HEK293 (cell line): ENCODE measurements at regions not wholly inside any gene's neighbourhood (a gene's known extent, or its start where the extent isn't known, plus 50 kb on each side); places are given as distances from the start of the nearest gene placed in this dataset.

Experiments used
- CTCF ChIA-PET: fragments of 350-600 bp; formaldehyde crosslinking; extraction: SDS; loops from one replicate; lab custom pipeline; 2021; ENCODE audit warnings: antibody characterized with exemption; lab: Yijun Ruan, JAX
- POLR2A ChIA-PET: fragments of 300-600 bp; formaldehyde crosslinking; extraction: SDS; loops from one replicate; lab custom pipeline; 2020; ENCODE audit warnings: antibody characterized with exemption, inconsistent platforms; lab: Yijun Ruan, JAX
- H3K27ac ChIP-seq: fragments of 200-500 bp; sonication (Bioruptor generic); 2 replicates; pipeline ENCODE4 v1.5.1; 2014; ENCODE audit warnings: low read depth, low read length, control low read depth, inconsistent platforms; ENCODE audit errors: extremely low read depth
- H3K36me3 ChIP-seq, 2 experiments: fragments of 200-500 bp in 1 of 2; sonication (Bioruptor generic) in 1 of 2; 1 replicate in 1 of 2; 2 replicates in 1 of 2; pipeline ENCODE4 v1.5.1; 2014 to 2017; ENCODE audit warnings: inconsistent platforms in 2 of 2, low read length in 2 of 2; ENCODE audit not compliant: control insufficient read depth in 2 of 2, insufficient read depth in 1 of 2
- H3K4me1 ChIP-seq: fragments of 200-500 bp; sonication (Bioruptor generic); 2 replicates; pipeline ENCODE4 v1.5.1; 2014; ENCODE audit warnings: mild to moderate bottlenecking, low read length, inconsistent platforms; ENCODE audit not compliant: control insufficient read depth, insufficient read depth
- H3K4me3 ChIP-seq: 2 replicates; pipeline ENCODE4 v1.5.1; 2011; ENCODE audit warnings: low read depth, mild to moderate bottlenecking, control low read depth, low read length, moderate library complexity
- H3K9me3 ChIP-seq: fragments of 200-500 bp; sonication (Bioruptor generic); 2 replicates; pipeline ENCODE4 v1.5.1; 2014; ENCODE audit warnings: low read depth, low read length, inconsistent platforms; ENCODE audit not compliant: control insufficient read depth, insufficient read depth
- GFI1B ChIP-seq: fragments of 450-650 bp; formaldehyde crosslinking; IDR thresholded peaks from 2 replicates; pipeline ENCODE4 v1.5.1; 2016; ENCODE audit warnings: missing biosample characterization, missing genetic modification characterization
- GLIS2 ChIP-seq: fragments of 450-650 bp; formaldehyde crosslinking; IDR thresholded peaks from 2 replicates; pipeline ENCODE4 v1.5.1; 2016; ENCODE audit warnings: missing biosample characterization, missing genetic modification characterization
- KLF1 ChIP-seq: fragments of 450-650 bp; formaldehyde crosslinking; IDR thresholded peaks from 2 replicates; pipeline ENCODE4 v1.5.1; 2016; ENCODE audit warnings: missing biosample characterization, missing genetic modification characterization
- KLF17 ChIP-seq: fragments of 450-650 bp; formaldehyde crosslinking; IDR thresholded peaks from 2 replicates; pipeline ENCODE4 v1.5.1; 2016; ENCODE audit warnings: missing biosample characterization, missing genetic modification characterization
- PRDM1 ChIP-seq: fragments of 450-650 bp; formaldehyde crosslinking; IDR thresholded peaks from 2 replicates; pipeline ENCODE4; 2016; ENCODE audit warnings: missing biosample characterization, missing genetic modification characterization
- REST ChIP-seq: fragments of 450-650 bp; formaldehyde crosslinking; IDR thresholded peaks from 2 replicates; pipeline ENCODE4 v1.5.1; 2016; ENCODE audit warnings: missing biosample characterization, missing genetic modification characterization
- SP7 ChIP-seq: fragments of 450-650 bp; formaldehyde crosslinking; IDR thresholded peaks from 2 replicates; pipeline ENCODE4 v1.5.1; 2016; ENCODE audit warnings: missing biosample characterization, missing genetic modification characterization
- TRIM28 ChIP-seq: IDR thresholded peaks from 2 replicates; pipeline ENCODE4 v1.6.1; 2011; ENCODE audit warnings: low read length, control low read depth, borderline replicate concordance
- ZFP3 ChIP-seq: fragments of 450-650 bp; formaldehyde crosslinking; IDR thresholded peaks from 2 replicates; pipeline ENCODE4 v1.5.1; 2016; ENCODE audit warnings: low read depth, missing biosample characterization, missing genetic modification characterization
- ZNF121 ChIP-seq: fragments of 450-650 bp; formaldehyde crosslinking; IDR thresholded peaks from 2 replicates; pipeline ENCODE4 v1.5.1; 2016; ENCODE audit warnings: missing biosample characterization, missing genetic modification characterization
- ZNF169 ChIP-seq: fragments of 450-650 bp; formaldehyde crosslinking; IDR thresholded peaks from 2 replicates; pipeline ENCODE4 v1.5.1; 2016; ENCODE audit warnings: missing biosample characterization, missing genetic modification characterization
- ZNF239 ChIP-seq: fragments of 450-650 bp; formaldehyde crosslinking; IDR thresholded peaks from 2 replicates; pipeline ENCODE4 v1.5.1; 2016; ENCODE audit warnings: missing biosample characterization, missing genetic modification characterization
- ZNF274 ChIP-seq, 2 experiments: fragments of 200-500 bp in 1 of 2; fragments of 450-650 bp in 1 of 2; sonication (Bioruptor generic) in 1 of 2; formaldehyde crosslinking in 1 of 2; IDR thresholded peaks; 2 replicates each; pipeline versions ENCODE4 v1.5.1 to v1.6.1; 2014 to 2016; ENCODE audit warnings: borderline replicate concordance in 1 of 2, inconsistent platforms in 1 of 2, low read length in 1 of 2, missing biosample characterization in 1 of 2, missing genetic modification characterization in 1 of 2
- ZNF391 ChIP-seq: fragments of 450-650 bp; formaldehyde crosslinking; IDR thresholded peaks from 2 replicates; pipeline ENCODE4 v1.5.1; 2016; ENCODE audit warnings: low read depth, missing biosample characterization, missing genetic modification characterization, borderline replicate concordance
- ZNF398 ChIP-seq: fragments of 450-650 bp; formaldehyde crosslinking; IDR thresholded peaks from 2 replicates; pipeline ENCODE4 v1.5.1; 2017; ENCODE audit warnings: missing biosample characterization, missing genetic modification characterization
- ZNF529 ChIP-seq: fragments of 450-650 bp; formaldehyde crosslinking; IDR thresholded peaks from 2 replicates; pipeline ENCODE4 v1.5.1; 2017; ENCODE audit warnings: missing genetic modification characterization, missing biosample characterization; ENCODE audit not compliant: insufficient replicate concordance
- ZNF654 ChIP-seq: fragments of 450-650 bp; formaldehyde crosslinking; IDR thresholded peaks from 2 replicates; pipeline ENCODE4 v1.5.1; 2016; ENCODE audit warnings: low read depth, missing biosample characterization, missing genetic modification characterization
- ZNF747 ChIP-seq: fragments of 450-650 bp; formaldehyde crosslinking; IDR thresholded peaks from 2 replicates; pipeline ENCODE4 v1.5.1; 2016; ENCODE audit warnings: missing biosample characterization, missing genetic modification characterization
- TF ChIP-seq, protein P1 (sequence below): fragments of 450-650 bp; formaldehyde crosslinking; IDR thresholded peaks from 2 replicates; pipeline ENCODE4 v1.5.1; 2016; ENCODE audit warnings: missing biosample characterization, missing genetic modification characterization, low read depth
- TF ChIP-seq, protein P2 (sequence below): fragments of 450-650 bp; formaldehyde crosslinking; IDR thresholded peaks from 2 replicates; pipeline ENCODE4 v1.5.1; 2017; ENCODE audit warnings: missing biosample characterization, mild to moderate bottlenecking, missing genetic modification characterization, moderate library complexity

DNA sequence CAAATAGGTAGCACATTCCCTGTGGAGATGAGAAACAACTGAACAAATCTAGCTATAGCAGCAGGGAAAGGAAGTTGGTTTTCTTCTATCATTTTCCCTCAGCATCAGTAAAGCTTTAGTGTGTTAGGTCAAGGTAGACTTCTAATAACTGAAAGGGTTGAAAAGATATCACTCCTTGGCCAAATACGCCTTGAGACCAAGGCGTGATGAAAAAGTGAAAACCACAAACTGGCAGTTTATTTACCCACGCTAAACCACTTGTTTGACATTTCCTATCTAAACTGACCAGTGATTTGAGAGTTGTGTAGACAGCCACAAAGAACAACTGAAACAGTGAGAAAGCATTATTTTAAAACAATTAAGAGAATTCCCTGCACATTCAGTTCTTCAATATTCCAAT is 99.6 kb upstream of the SOX5 start (continued):
- TF ChIP-seq ZNF274 (IDR thresholded peaks at IDR 0.05; ENCODE audit: low read length) (no peak), ZNF274 (tag by site-specific recombination; IDR thresholded peaks at IDR 0.05; ENCODE audit: borderline replicate concordance) (no peak), KLF17 (no peak)

DNA sequence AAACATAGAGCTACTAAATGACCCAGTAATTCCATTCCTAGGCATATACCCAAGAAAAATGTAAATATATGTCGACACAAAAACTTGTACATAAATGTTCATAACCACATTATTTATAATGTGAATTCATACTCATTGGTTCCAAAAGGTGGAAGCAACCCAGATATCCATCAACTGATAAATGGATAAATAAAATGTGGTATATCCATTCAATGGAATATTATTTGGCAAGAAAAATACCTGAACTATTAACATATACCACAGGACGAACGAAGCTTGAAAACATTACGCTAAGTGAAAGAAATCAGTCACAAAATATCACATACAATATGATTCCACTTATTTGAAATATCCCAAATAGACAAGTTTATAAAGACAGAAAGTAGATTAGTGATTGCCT is 99.0 kb upstream of the SOX5 start:
- H3K36me3 ChIP-seq, result no peaks in the 10 kb centered on the region
- TF ChIP-seq ZNF747 (no peak), GLIS2 (no peak), ZNF529 (no peak), ZNF169 (no peak), KLF1 (no peak), ZNF391 (tag by site-specific recombination) (no peak), ZNF654 (no peak), SP7 (tag by site-specific recombination) (no peak)
- TF ChIP-seq, protein P1, sequence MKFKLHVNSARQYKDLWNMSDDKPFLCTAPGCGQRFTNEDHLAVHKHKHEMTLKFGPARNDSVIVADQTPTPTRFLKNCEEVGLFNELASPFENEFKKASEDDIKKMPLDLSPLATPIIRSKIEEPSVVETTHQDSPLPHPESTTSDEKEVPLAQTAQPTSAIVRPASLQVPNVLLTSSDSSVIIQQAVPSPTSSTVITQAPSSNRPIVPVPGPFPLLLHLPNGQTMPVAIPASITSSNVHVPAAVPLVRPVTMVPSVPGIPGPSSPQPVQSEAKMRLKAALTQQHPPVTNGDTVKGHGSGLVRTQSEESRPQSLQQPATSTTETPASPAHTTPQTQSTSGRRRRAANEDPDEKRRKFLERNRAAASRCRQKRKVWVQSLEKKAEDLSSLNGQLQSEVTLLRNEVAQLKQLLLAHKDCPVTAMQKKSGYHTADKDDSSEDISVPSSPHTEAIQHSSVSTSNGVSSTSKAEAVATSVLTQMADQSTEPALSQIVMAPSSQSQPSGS (tag by site-specific recombination), result no peak
- no peaks in the 10 kb centered on the region for H3K9me3 ChIP-seq
- POLR2A ChIA-PET, result no interaction called here
- no peak overlapping the region for H3K4me3 ChIP-seq
- no peak overlapping the region for H3K27ac ChIP-seq
- peaks cover 5% of the 10 kb centered on the region for H3K4me1 ChIP-seq
- CTCF ChIA-PET, result no interaction called here

- Histone ChIP-seq H3K4me3 (no peak overlapping the region), H3K9me3 (no peaks in the 10 kb centered on the region), H3K36me3 (no peaks in the 10 kb centered on the region), H3K27ac (no peak overlapping the region), H3K4me1 (peaks cover 5% of the 10 kb centered on the region)
- POLR2A ChIA-PET, result no interaction called here
- no peak for TF ChIP-seq REST (tag by site-specific recombination)
- no peak for TF ChIP-seq GFI1B (tag by site-specific recombination)
- TF ChIP-seq ZNF121 (tag by site-specific recombination), result no peak
- no peak for TF ChIP-seq ZNF398 (tag by site-specific recombination)
- no peak for TF ChIP-seq ZFP3 (tag by site-specific recombination)
- TF ChIP-seq, protein P2, sequence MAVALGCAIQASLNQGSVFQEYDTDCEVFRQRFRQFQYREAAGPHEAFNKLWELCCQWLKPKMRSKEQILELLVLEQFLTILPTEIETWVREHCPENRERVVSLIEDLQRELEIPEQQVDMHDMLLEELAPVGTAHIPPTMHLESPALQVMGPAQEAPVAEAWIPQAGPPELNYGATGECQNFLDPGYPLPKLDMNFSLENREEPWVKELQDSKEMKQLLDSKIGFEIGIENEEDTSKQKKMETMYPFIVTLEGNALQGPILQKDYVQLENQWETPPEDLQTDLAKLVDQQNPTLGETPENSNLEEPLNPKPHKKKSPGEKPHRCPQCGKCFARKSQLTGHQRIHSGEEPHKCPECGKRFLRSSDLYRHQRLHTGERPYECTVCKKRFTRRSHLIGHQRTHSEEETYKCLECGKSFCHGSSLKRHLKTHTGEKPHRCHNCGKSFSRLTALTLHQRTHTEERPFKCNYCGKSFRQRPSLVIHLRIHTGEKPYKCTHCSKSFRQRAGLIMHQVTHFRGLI (tag by site-specific recombination), result no peak
- TF ChIP-seq TRIM28, result no peak
- TF ChIP-seq ZNF239, result no peak
- TF ChIP-seq PRDM1 (tag by site-specific recombination), result no peak
- CTCF ChIA-PET, result no interaction called here
Measured at GRCh38 chr12:24047326-24047725, 97.9 kb upstream of the SOX5 start.
